HCT116 (cell line): ENCODE measurements at regions not wholly inside any gene's neighbourhood (a gene's known extent, or its start where the extent isn't known, plus 50 kb on each side); places are given as distances from the start of the nearest gene placed in this dataset.

Experiments used
- ATAC-seq: fragments of 200-7000 bp; cut with Tn5 transposase; 2 replicates; pipeline ENCODE4 v1.9.1; 2020; ENCODE audit warnings: mild to moderate bottlenecking, moderate library complexity
- BruUV-seq: library from RNA; stranded (reverse); fragments of 400-500 nt; replicated peaks from 2 replicates; lab custom pipeline; 2021; lab: Mats Ljungman, UMichigan
- CTCF ChIA-PET: fragments of 300-600 bp; sonication (Branson Sonifier 250); formaldehyde crosslinking; loops from one replicate; lab custom pipeline; 2021; ENCODE audit warnings: antibody characterized with exemption; lab: Charles Lee
- POLR2A ChIA-PET: fragments of 300-600, 350-600 bp; sonication (Branson Sonifier 250); formaldehyde crosslinking; loops from one replicate; lab custom pipeline; 2021; ENCODE audit warnings: antibody characterized with exemption; lab: Charles Lee
- RAD21 ChIA-PET, 2 experiments: fragments of 300-600 bp; sonication (Branson Sonifier 250); formaldehyde crosslinking; loops; one replicate each; lab custom pipeline; 2023; ENCODE audit warnings: low total read pairs in 2 of 2; ENCODE audit not compliant: uncharacterized antibody in 2 of 2, unreplicated experiment in 2 of 2, low non-redundant PET in 1 of 2; lab: Charles Lee
- DNase-seq: peaks from one replicate; pipeline ENCODE4 v3.0.0-alpha.2; 2010; ENCODE audit warnings: low read depth, low spot score
- H2AFZ ChIP-seq: fragments of 200-600 bp; shearing (Covaris generic), sonication (generic); 2 replicates; pipeline ENCODE4 v1.6.1; 2017; ENCODE audit warnings: low read depth, mixed run types, mixed read lengths, antibody characterized with exemption, low read length; ENCODE audit not compliant: poor library complexity, severe bottlenecking
- H3K27ac ChIP-seq: 2 replicates; pipeline ENCODE4 v1.5.1; 2012; ENCODE audit warnings: low read depth, low read length
- H3K27me3 ChIP-seq: fragments of 200-600 bp; sonication (generic); 2 replicates; pipeline ENCODE4 v1.6.1; 2016; ENCODE audit warnings: mixed run types, low read length, mixed read lengths; ENCODE audit not compliant: insufficient read depth
- H3K36me3 ChIP-seq, 2 experiments: fragments of 200-500 bp in 1 of 2; fragments of 200-600 bp in 1 of 2; sonication (Bioruptor generic) in 1 of 2; sonication (generic) in 1 of 2; 2 replicates each; pipeline versions ENCODE4 v1.5.1 to v1.6.1; 2014 to 2016; ENCODE audit warnings: low read length in 2 of 2, inconsistent platforms in 1 of 2, mixed read lengths in 1 of 2, mixed run types in 1 of 2; ENCODE audit not compliant: insufficient read depth in 2 of 2, control insufficient read depth in 1 of 2
- H3K4me1 ChIP-seq, 2 experiments: fragments of 200-600 bp in 1 of 2; sonication (generic) in 1 of 2; 2 replicates each; pipeline versions ENCODE4 v1.5.1 to v1.6.1; 2012 to 2017; ENCODE audit warnings: low read length in 2 of 2, inconsistent platforms in 1 of 2, mild to moderate bottlenecking in 1 of 2, mixed read lengths in 1 of 2, mixed run types in 1 of 2, moderate library complexity in 1 of 2; ENCODE audit not compliant: insufficient read depth in 2 of 2, control insufficient read depth in 1 of 2
- H3K4me2 ChIP-seq: fragments of 200-600 bp; sonication (generic); 2 replicates; pipeline ENCODE4 v1.6.1; 2017; ENCODE audit warnings: mixed run types, low read length, mixed read lengths
- H3K4me3 ChIP-seq, 2 experiments: fragments of 200-600 bp in 1 of 2; sonication (generic) in 1 of 2; replicated peaks in 1 of 2; 2 replicates each; pipeline ENCODE4 v1.5.1; 2011 to 2016; ENCODE audit warnings: low read length in 2 of 2, control low read depth in 1 of 2, low read depth in 1 of 2, mild to moderate bottlenecking in 1 of 2, mixed read lengths in 1 of 2, mixed run types in 1 of 2
- H3K79me2 ChIP-seq: fragments of 200-600 bp; sonication (generic); 2 replicates; pipeline ENCODE4 v1.6.1; 2017; ENCODE audit warnings: mild to moderate bottlenecking, mixed run types, low read length, moderate library complexity, mixed read lengths; ENCODE audit not compliant: insufficient read depth
- H3K9ac ChIP-seq: fragments of 200-600 bp; sonication (generic); 2 replicates; pipeline ENCODE4 v1.6.1; 2016; ENCODE audit warnings: low read length, mixed read lengths
- H3K9me2 ChIP-seq: fragments of 200-600 bp; sonication (generic), shearing (Covaris generic); 2 replicates; pipeline ENCODE4 v1.6.1; 2017; ENCODE audit warnings: mixed run types, mild to moderate bottlenecking, moderate library complexity; ENCODE audit not compliant: insufficient read depth
- H3K9me3 ChIP-seq, 2 experiments: fragments of 200-500 bp in 1 of 2; fragments of 200-600 bp in 1 of 2; sonication (Bioruptor generic) in 1 of 2; sonication (generic) in 1 of 2; 2 replicates each; pipeline ENCODE4 v1.6.1; 2014 to 2017; ENCODE audit warnings: low read length in 2 of 2, mixed read lengths in 2 of 2, inconsistent platforms in 1 of 2, low read depth in 1 of 2, mild to moderate bottlenecking in 1 of 2, mixed run types in 1 of 2, moderate library complexity in 1 of 2; ENCODE audit not compliant: control insufficient read depth in 1 of 2, insufficient read depth in 1 of 2
- H4K20me1 ChIP-seq: fragments of 200-600 bp; sonication (generic), shearing (Covaris generic); 2 replicates; pipeline ENCODE4 v1.6.1; 2017; ENCODE audit warnings: mixed run types, mild to moderate bottlenecking, moderate library complexity; ENCODE audit not compliant: insufficient read depth
- CBX3 ChIP-seq: IDR thresholded peaks from 2 replicates; pipeline ENCODE4 v1.6.1; 2012; ENCODE audit warnings: low read depth
- CEBPB ChIP-seq: IDR thresholded peaks from 2 replicates; pipeline ENCODE4 v1.6.1; 2012; ENCODE audit warnings: low read depth
- EZH2 ChIP-seq: fragments of 200-600 bp; sonication (generic); IDR thresholded peaks from 2 replicates; pipeline ENCODE4 v1.6.1; 2017; ENCODE audit warnings: antibody characterized with exemption, mixed run types
- POLR2A ChIP-seq: IDR thresholded peaks from 2 replicates; pipeline ENCODE4 v1.7.0; 2011; ENCODE audit warnings: borderline replicate concordance; ENCODE audit not compliant: insufficient read depth, insufficient read length; ENCODE audit errors: extremely low read depth
- POLR2AphosphoS5 ChIP-seq: IDR thresholded peaks from 2 replicates; pipeline ENCODE4 v1.6.1; 2011; ENCODE audit warnings: mild to moderate bottlenecking, low read depth, low read length, moderate library complexity
- RAD21 ChIP-seq: IDR thresholded peaks from 2 replicates; pipeline ENCODE4 v1.6.1; 2012; ENCODE audit warnings: low read depth, mild to moderate bottlenecking
- REST ChIP-seq: IDR thresholded peaks from 2 replicates; pipeline ENCODE4 v1.6.1; 2012; ENCODE audit warnings: low read depth
- SP1 ChIP-seq: IDR thresholded peaks from 2 replicates; pipeline ENCODE4 v1.6.1; 2012; ENCODE audit warnings: low read depth
- YY1 ChIP-seq: IDR thresholded peaks from 2 replicates; pipeline ENCODE4 v1.6.1; 2011; ENCODE audit warnings: low read length, low read depth, moderate library complexity, mild to moderate bottlenecking; ENCODE audit not compliant: insufficient replicate concordance; ENCODE audit errors: extremely low read depth
- ZBTB33 ChIP-seq: IDR thresholded peaks from 2 replicates; pipeline ENCODE4 v1.6.1; 2011; ENCODE audit warnings: mild to moderate bottlenecking, low read length, moderate library complexity; ENCODE audit not compliant: insufficient replicate concordance; ENCODE audit errors: extremely low read depth
- ZNF274 ChIP-seq: fragments of 200-500 bp; sonication (Bioruptor generic); IDR thresholded peaks from 2 replicates; pipeline ENCODE4 v1.6.1; 2014; ENCODE audit warnings: mild to moderate bottlenecking, low read depth, low read length, inconsistent platforms
- intact Hi-C: fragments of 100-400 bp; cut with micrococcal nuclease; formaldehyde crosslinking; loops from 2 replicates; pipeline ENCODE4 v1.10.0; 2022
- TF ChIP-seq, protein P1 (sequence below): IDR thresholded peaks from 2 replicates; pipeline ENCODE4 v1.6.1; 2012

- DNase-seq = no peak
- H2AFZ ChIP-seq = no peak overlapping the region
- H3K36me3 ChIP-seq = no peaks in the 10 kb centered on the region
- H3K4me3 ChIP-seq = no peak overlapping the region
- TF ChIP-seq YY1 (no peak), ZNF274 (no peak), CBX3 (no peak), SP1 (no peak), EZH2 (no peak), ZBTB33 (no peak), CEBPB (no peak), POLR2A (no peak), RAD21 (no peak), REST (no peak), POLR2AphosphoS5 (no peak)
- TF ChIP-seq, protein P1, sequence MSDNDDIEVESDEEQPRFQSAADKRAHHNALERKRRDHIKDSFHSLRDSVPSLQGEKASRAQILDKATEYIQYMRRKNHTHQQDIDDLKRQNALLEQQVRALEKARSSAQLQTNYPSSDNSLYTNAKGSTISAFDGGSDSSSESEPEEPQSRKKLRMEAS = no peak
- BruUV-seq = no TSS peak
- ChIA-PET RAD21 (no interaction called here), POLR2A (no interaction called here), CTCF (no interaction called here)
- peaks cover 27 to 51% of the 10 kb centered on the region in 2 experiments for H3K4me1 ChIP-seq
- intact Hi-C loops = no loop called here
- ATAC-seq = no peak
- no peaks in the 10 kb centered on the region for H3K79me2 ChIP-seq
- no peak overlapping the region for H3K4me2 ChIP-seq
- H3K27me3 ChIP-seq = no peaks in the 10 kb centered on the region
- H3K27ac ChIP-seq = no peak overlapping the region
- no peaks in the 10 kb centered on the region for H4K20me1 ChIP-seq
- no peaks in the 10 kb centered on the region for H3K9me2 ChIP-seq
- no peaks in the 10 kb centered on the region for H3K9me3 ChIP-seq
- no peak overlapping the region for H3K9ac ChIP-seq
Observed at GRCh38 chr2:65580824-65581223, 148.4 kb upstream of the SPRED2 start.
